Omental fat pad (tissue), 3 donors: ENCODE measurements at regions not wholly inside any gene's neighbourhood (a gene's known extent, or its start where the extent isn't known, plus 50 kb on each side); places are given as distances from the start of the nearest gene placed in this dataset.
"Not testable (repeated sequence)": the region's sequence is repeated elsewhere in the genome, so short reads cannot be mapped to it uniquely, and the experiment has no call there.

Experiments used
- ATAC-seq: fragments of 150-250 bp; one replicate; pipeline ENCODE4 v1.9.1; 2016; ENCODE audit warnings: mild to moderate bottlenecking, moderate library complexity; ENCODE audit not compliant: low FRiP score
- DNase-seq: peaks from one replicate; pipeline ENCODE4 v3.0.0-alpha.2; 2019; ENCODE audit warnings: low spot score
- CTCF ChIP-seq, 3 donors: fragments of 450-650 bp; IDR thresholded peaks; one replicate each; pipeline ENCODE4 v1.5.1; 2016 to 2017; ENCODE audit warnings: antibody characterized with exemption in 3 of 3, mild to moderate bottlenecking in 3 of 3, moderate library complexity in 2 of 3

- DNase-seq (no peak), ATAC-seq (no peak)
- TF ChIP-seq CTCF (IDR thresholded peaks at IDR 0.05) = no peak
These were observed 346.9 kb upstream of the SFSWAP start for GRCh38 chr12:131363841-131364495.

- DNase-seq (no peak), ATAC-seq (no peak)
- no peak for TF ChIP-seq CTCF (IDR thresholded peaks at IDR 0.05)
These were observed 345.7 kb upstream of the SFSWAP start for GRCh38 chr12:131364903-131365820.

- ATAC-seq = no peak
- no peak for DNase-seq
- TF ChIP-seq CTCF (IDR thresholded peaks at IDR 0.05) = no peak
These were observed 345.0 kb upstream of the SFSWAP start for GRCh38 chr12:131365821-131366260.

DNA sequence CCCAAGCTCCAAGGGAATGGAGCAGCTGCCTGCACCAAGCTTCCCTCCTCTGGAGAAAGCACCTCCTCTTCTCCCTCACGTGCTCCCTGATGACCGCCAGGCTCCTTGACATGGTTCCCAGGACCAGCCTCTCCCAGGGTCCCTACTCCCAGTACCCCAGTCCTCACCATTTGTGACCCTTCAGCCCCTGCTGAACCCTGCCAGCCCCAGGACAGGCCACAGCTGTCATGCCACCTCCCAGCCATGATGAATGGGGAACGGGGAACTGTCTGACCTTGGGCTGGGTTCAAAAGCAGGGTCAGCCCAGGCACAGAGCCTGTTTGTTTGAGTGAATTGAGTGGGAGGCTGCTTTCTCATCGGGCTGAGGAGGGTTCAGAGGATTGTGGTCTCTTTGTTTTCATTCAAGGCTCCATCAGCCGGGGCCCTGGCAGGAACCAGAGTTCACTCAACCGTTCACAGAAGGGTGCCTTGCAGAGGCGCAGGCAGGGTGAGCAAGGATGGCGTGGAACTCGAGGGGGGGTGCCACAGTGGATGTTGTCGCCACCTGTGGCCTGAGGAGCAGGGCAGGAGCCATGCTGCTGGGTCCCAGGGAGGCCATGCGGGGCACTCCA, 344.5 kb upstream of the SFSWAP start:
- ATAC-seq (no peak), DNase-seq (no peak)
- TF ChIP-seq CTCF (IDR thresholded peaks at IDR 0.05) = no peak

- not testable (repeated sequence) for ATAC-seq, DNase-seq
These were observed 343.6 kb upstream of the SFSWAP start for GRCh38 chr12:131367067-131367982.

GRCh38 chr12:131367983-131368667, 342.8 kb upstream of the SFSWAP start:
- DNase-seq = no peak
- ATAC-seq = no peak
- TF ChIP-seq CTCF (IDR thresholded peaks at IDR 0.05) = no peak
